Inflammatory macrophage treated with lipopolysaccharide for 1 hour (primary cell): ENCODE measurements at regions not wholly inside any gene's neighbourhood (a gene's known extent, or its start where the extent isn't known, plus 50 kb on each side); places are given as distances from the start of the nearest gene placed in this dataset.
"Not testable (repeated sequence)": the region's sequence is repeated elsewhere in the genome, so short reads cannot be mapped to it uniquely, and the experiment has no call there.

Experiments used
- DNase-seq, 2 donors: peaks; one replicate each; pipeline ENCODE4 v3.0.0-alpha.2; 2020 to 2022

GRCh38 chr4:97121493-97121892 is 1021.8 kb downstream of the STPG2 start:
- no peak for DNase-seq

- no peak for DNase-seq
These were observed 1019.7 kb downstream of the STPG2 start for GRCh38 chr4:97123573-97123972.

GRCh38 chr4:97132435-97132834 is 1010.8 kb downstream of the STPG2 start:
- no peak for DNase-seq

GRCh38 chr4:97134456-97134855 is 1008.8 kb downstream of the STPG2 start:
- DNase-seq, result no peak

- no peak for DNase-seq
These were observed 1003.5 kb downstream of the STPG2 start for GRCh38 chr4:97139791-97140190.

GRCh38 chr4:97140545-97140944 is 1002.7 kb downstream of the STPG2 start:
- DNase-seq, result no peak

GRCh38 chr4:97141332-97141731 is 1001.9 kb downstream of the STPG2 start:
- DNase-seq, result not testable (repeated sequence)

- DNase-seq, result no peak
These were observed 1000.9 kb downstream of the STPG2 start for GRCh38 chr4:97142410-97142809.

- no peak for DNase-seq
These were observed 1000.4 kb downstream of the STPG2 start for GRCh38 chr4:97142893-97143292.

GRCh38 chr4:97144199-97144598 is 999.1 kb downstream of the STPG2 start:
- no peak for DNase-seq

- no peak for DNase-seq
These were observed 992.3 kb downstream of the STPG2 start for GRCh38 chr4:97150966-97151365.

GRCh38 chr4:97152149-97152548 is 991.1 kb downstream of the STPG2 start:
- no peak for DNase-seq

GRCh38 chr4:97153042-97153441 is 990.2 kb downstream of the STPG2 start:
- DNase-seq, result no peak

- DNase-seq, result no peak
These were observed 983.7 kb downstream of the STPG2 start for GRCh38 chr4:97159625-97160024.

GRCh38 chr4:97185233-97185632 is 958.0 kb downstream of the STPG2 start:
- DNase-seq, result no peak

GRCh38 chr4:97197106-97197505 is 946.2 kb downstream of the STPG2 start:
- no peak for DNase-seq

GRCh38 chr4:97208749-97209148 is 934.5 kb downstream of the STPG2 start:
- no peak for DNase-seq

GRCh38 chr4:97215409-97215941 is 927.8 kb downstream of the STPG2 start:
- no peak for DNase-seq

GRCh38 chr4:97216046-97216445 is 927.2 kb downstream of the STPG2 start:
- DNase-seq, result no peak

- DNase-seq, result no peak
These were observed 907.8 kb downstream of the STPG2 start for GRCh38 chr4:97235521-97235920.

GRCh38 chr4:97238956-97239666 is 904.2 kb downstream of the STPG2 start:
- no peak for DNase-seq

GRCh38 chr4:97239667-97239997 is 903.6 kb downstream of the STPG2 start:
- DNase-seq, result no peak

GRCh38 chr4:97252615-97253154 is 890.6 kb downstream of the STPG2 start:
- DNase-seq, result no peak

- DNase-seq, result no peak
These were observed 880.5 kb downstream of the STPG2 start for GRCh38 chr4:97262769-97263168.

GRCh38 chr4:97270051-97270450 is 873.2 kb downstream of the STPG2 start:
- DNase-seq, result no peak
